ENCODE measurements at regions not wholly inside any gene's neighbourhood (a gene's known extent, or its start where the extent isn't known, plus 50 kb on each side); places are given as distances from the start of the nearest gene placed in this dataset.
A peak's percentile ranks its signal among the peaks of the same experiment; 100 is the strongest.

DNA sequence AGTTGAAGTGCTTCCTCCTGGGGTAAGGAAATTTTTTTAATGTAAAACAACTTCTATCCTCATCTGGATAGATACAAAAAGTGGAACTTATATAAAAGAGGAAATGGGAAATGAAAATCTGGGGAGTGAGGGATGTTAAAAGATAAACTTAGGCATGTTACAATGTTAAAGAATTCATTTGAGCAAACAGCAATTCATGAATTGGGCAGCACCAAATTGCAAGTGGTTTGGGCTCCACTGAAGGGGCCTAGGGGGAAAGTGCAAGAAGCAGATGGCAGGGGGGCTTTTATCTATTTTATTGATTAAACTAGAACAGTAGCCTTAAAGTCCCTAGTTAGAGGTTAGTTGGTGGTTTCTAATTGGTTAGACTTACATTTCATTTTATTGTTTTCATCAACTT is 118.1 kb upstream of the NAP1L1 start:
- no peak overlapping the region for H3K27ac ChIP-seq (ENCODE audit: low read depth, low read length)
- H3K9ac ChIP-seq (ENCODE audit: low read length in 5 of 5) = no peak overlapping the region
- H3K4me1 ChIP-seq (ENCODE audit: control insufficient read depth in 5 of 5, insufficient read depth in 5 of 5, low read length in 5 of 5) = peaks cover 0 to 3% (median 0%) of the 10 kb centered on the region in 5 donors
- peaks cover 0 to 3% (median 0%) of the 10 kb centered on the region in 5 donors for H3K27me3 ChIP-seq (ENCODE audit: control insufficient read depth in 5 of 5, insufficient read depth in 4 of 5, low read length in 5 of 5)
- peaks cover 6 to 28% (median 25%) of the 10 kb centered on the region in 5 donors for H3K9me3 ChIP-seq (ENCODE audit: control insufficient read depth in 5 of 5, low read length in 5 of 5)
- H3K4me3 ChIP-seq (ENCODE audit: low read depth in 1 of 5, low read length in 5 of 5) = no peak overlapping the region
- no peaks in the 10 kb centered on the region for H3K36me3 ChIP-seq (ENCODE audit: control insufficient read depth in 5 of 5, insufficient read depth in 5 of 5, low read length in 5 of 5)

DNA sequence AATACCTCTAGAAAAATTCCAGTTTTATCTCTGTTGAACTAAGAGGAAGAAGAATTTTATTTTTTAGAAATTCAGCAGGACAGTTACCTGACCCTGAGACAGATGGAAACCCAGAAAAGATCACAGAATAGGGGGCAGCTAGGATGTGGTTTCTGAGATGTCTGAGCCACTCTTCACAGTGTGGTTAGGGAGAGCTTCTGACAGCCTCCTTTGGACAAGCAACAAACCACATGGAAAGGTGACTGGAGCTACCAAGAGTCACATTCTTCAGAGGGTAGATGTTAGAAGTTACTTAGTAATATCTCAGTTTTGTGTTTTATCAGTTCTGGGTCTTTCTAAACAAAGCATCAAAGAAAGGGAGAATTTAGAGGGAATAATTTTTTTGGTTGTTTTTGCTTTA is 117.3 kb upstream of the NAP1L1 start:
- H3K4me3 ChIP-seq (ENCODE audit: low read depth in 1 of 5, low read length in 5 of 5) = no peak overlapping the region
- no peaks in the 10 kb centered on the region for H3K36me3 ChIP-seq (ENCODE audit: control insufficient read depth in 5 of 5, insufficient read depth in 5 of 5, low read length in 5 of 5)
- H3K4me1 ChIP-seq (ENCODE audit: control insufficient read depth in 5 of 5, insufficient read depth in 5 of 5, low read length in 5 of 5) = peaks cover 0 to 3% (median 0%) of the 10 kb centered on the region in 5 donors
- H3K9me3 ChIP-seq (ENCODE audit: control insufficient read depth in 5 of 5, low read length in 5 of 5) = peaks cover 6 to 32% (median 25%) of the 10 kb centered on the region in 5 donors
- H3K27me3 ChIP-seq (ENCODE audit: control insufficient read depth in 5 of 5, insufficient read depth in 4 of 5, low read length in 5 of 5) = peaks cover 0 to 2% (median 0%) of the 10 kb centered on the region in 5 donors
- no peak overlapping the region for H3K9ac ChIP-seq (ENCODE audit: low read length in 5 of 5)
- H3K27ac ChIP-seq (ENCODE audit: low read depth, low read length) = no peak overlapping the region

DNA sequence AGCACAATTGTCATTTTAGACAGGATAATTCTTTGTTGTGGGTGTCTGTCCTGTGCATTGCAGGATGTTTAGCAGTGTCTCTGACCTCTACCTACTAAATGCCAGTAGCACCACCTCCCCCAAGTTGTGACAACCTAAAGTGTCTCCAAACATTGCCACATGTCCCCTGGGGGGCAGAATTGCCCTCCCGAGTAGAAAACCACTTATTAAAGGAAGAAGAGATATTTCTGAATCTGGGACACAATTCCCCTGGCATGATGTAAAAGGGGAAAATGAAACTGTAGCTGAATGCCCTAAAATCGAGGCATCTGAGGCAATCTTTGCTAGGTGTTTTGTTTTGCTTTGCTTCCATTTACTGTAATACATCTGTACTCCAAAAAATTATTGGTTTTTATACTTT is 116.8 kb upstream of the NAP1L1 start:
- Histone ChIP-seq H3K27me3 (ENCODE audit: control insufficient read depth in 5 of 5, insufficient read depth in 4 of 5, low read length in 5 of 5) (no peaks in the 10 kb centered on the region), H3K9ac (ENCODE audit: low read length in 5 of 5) (no peak overlapping the region), H3K4me3 (ENCODE audit: low read depth in 1 of 5, low read length in 5 of 5) (no peak overlapping the region), H3K36me3 (ENCODE audit: control insufficient read depth in 5 of 5, insufficient read depth in 5 of 5, low read length in 5 of 5) (no peaks in the 10 kb centered on the region), H3K9me3 (ENCODE audit: control insufficient read depth in 5 of 5, low read length in 5 of 5) (peaks cover 6 to 32% (median 25%) of the 10 kb centered on the region in 5 donors), H3K27ac (ENCODE audit: low read depth, low read length) (no peak overlapping the region), H3K4me1 (ENCODE audit: control insufficient read depth in 5 of 5, insufficient read depth in 5 of 5, low read length in 5 of 5) (peaks cover 0 to 3% (median 0%) of the 10 kb centered on the region in 5 donors)

DNA sequence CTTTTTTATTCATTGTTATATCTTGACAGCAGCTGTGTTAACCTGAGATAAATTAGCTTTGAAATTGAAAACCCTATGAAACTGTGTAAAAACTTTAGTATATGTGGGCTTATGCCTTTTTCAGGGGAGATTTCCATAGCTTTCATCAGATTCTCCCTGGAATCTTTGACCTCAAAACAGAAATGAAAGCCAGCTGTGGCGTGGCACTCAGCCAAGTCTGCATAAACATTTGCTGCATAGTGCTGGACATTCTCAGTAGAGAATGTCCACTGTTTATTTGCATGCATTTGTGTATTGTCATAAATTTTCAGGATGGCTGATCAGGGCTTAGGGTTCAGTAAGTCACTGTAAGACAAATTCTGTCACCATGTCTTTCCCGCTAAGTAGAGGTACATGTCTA is 115.3 kb upstream of the NAP1L1 start:
- H3K27me3 ChIP-seq (ENCODE audit: control insufficient read depth in 5 of 5, insufficient read depth in 4 of 5, low read length in 5 of 5) = no peaks in the 10 kb centered on the region
- H3K9me3 ChIP-seq (ENCODE audit: control insufficient read depth in 5 of 5, low read length in 5 of 5) = peaks cover 6 to 32% (median 25%) of the 10 kb centered on the region in 5 donors
- H3K27ac ChIP-seq (ENCODE audit: low read depth, low read length) = no peak overlapping the region
- no peak overlapping the region for H3K4me3 ChIP-seq (ENCODE audit: low read depth in 1 of 5, low read length in 5 of 5)
- H3K4me1 ChIP-seq (ENCODE audit: control insufficient read depth in 5 of 5, insufficient read depth in 5 of 5, low read length in 5 of 5) = peaks cover 0 to 3% (median 0%) of the 10 kb centered on the region in 5 donors
- H3K36me3 ChIP-seq (ENCODE audit: control insufficient read depth in 5 of 5, insufficient read depth in 5 of 5, low read length in 5 of 5) = no peaks in the 10 kb centered on the region
- H3K9ac ChIP-seq (ENCODE audit: low read length in 5 of 5) = no peak overlapping the region

DNA sequence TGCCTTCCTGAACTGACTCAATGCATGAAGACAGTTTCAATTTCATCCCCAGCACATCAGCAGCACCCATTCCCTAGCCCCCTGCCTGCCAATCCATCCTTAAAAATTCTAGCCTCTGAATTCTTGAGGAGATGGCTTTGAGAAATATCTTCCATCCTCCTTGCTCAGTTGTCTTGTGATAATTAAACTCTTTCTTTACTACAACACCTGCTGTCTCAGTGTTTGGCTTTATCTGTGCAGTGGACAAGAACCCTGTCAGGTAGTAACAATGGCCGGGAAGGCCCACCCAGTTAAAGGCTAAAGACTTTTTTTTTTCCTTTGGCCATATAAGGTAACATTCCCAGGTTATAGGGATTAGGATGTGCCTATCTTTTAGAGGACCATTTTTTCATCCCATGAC is 114.4 kb upstream of the NAP1L1 start:
- Histone ChIP-seq H3K27ac (ENCODE audit: low read depth, low read length) (no peak overlapping the region), H3K4me3 (ENCODE audit: low read depth in 1 of 5, low read length in 5 of 5) (peak overlapping the region in 3 of 5 donors; percentile 18 to 25 (median 24)), H3K4me1 (ENCODE audit: control insufficient read depth in 5 of 5, insufficient read depth in 5 of 5, low read length in 5 of 5) (peaks cover 0 to 3% (median 0%) of the 10 kb centered on the region in 5 donors), H3K9ac (ENCODE audit: low read length in 5 of 5) (no peak overlapping the region), H3K36me3 (ENCODE audit: control insufficient read depth in 5 of 5, insufficient read depth in 5 of 5, low read length in 5 of 5) (no peaks in the 10 kb centered on the region), H3K9me3 (ENCODE audit: control insufficient read depth in 5 of 5, low read length in 5 of 5) (peaks cover 6 to 32% (median 25%) of the 10 kb centered on the region in 5 donors), H3K27me3 (ENCODE audit: control insufficient read depth in 5 of 5, insufficient read depth in 4 of 5, low read length in 5 of 5) (no peaks in the 10 kb centered on the region)

DNA sequence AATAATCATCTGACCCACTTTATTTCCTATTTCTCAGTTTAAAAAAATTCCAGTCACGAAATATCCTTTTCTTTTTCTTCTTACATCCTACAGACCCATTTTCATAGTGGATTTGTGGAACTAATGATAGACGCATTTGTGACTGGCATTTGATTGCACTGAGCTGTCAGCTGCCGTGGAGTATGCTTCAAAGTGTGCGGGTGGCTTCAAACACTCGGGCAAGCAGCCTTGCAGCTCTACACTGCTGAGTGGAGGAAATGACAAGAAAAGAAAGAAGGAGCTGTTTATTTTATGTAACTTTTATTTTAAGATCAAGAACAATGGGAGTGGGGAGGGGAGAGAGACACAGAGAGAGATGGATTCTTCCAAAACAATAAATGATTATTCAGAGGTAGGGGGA is 112.8 kb upstream of the NAP1L1 start:
- Histone ChIP-seq H3K4me1 (ENCODE audit: control insufficient read depth in 5 of 5, insufficient read depth in 5 of 5, low read length in 5 of 5) (peaks cover 0 to 3% (median 0%) of the 10 kb centered on the region in 5 donors), H3K4me3 (ENCODE audit: low read depth in 1 of 5, low read length in 5 of 5) (no peak overlapping the region), H3K27ac (ENCODE audit: low read depth, low read length) (no peak overlapping the region), H3K9me3 (ENCODE audit: control insufficient read depth in 5 of 5, low read length in 5 of 5) (peaks cover 6 to 30% (median 22%) of the 10 kb centered on the region in 5 donors), H3K27me3 (ENCODE audit: control insufficient read depth in 5 of 5, insufficient read depth in 4 of 5, low read length in 5 of 5) (no peaks in the 10 kb centered on the region), H3K36me3 (ENCODE audit: control insufficient read depth in 5 of 5, insufficient read depth in 5 of 5, low read length in 5 of 5) (no peaks in the 10 kb centered on the region), H3K9ac (ENCODE audit: low read length in 5 of 5) (no peak overlapping the region)

DNA sequence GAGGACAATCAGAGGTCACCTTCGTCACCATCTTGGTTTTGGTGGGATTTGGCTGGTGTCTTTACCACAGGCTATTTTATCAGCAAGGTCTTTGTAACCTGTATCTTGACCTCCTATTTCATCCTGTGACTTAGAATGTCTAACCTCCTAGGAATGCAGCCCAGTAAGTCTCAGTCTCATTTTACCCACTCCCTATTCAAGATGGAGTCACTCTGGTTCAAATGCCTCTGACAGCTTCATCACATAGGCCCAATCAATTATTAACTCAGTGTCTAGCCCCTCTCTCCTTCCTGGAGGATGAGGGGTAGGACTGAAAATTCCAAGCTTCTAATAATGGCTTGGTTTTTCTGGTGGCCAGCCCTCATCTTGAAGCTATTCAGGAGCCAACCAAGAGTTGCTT is 111.4 kb upstream of the NAP1L1 start:
- H3K9me3 ChIP-seq (ENCODE audit: control insufficient read depth in 5 of 5, low read length in 5 of 5) = peaks cover 6 to 27% (median 22%) of the 10 kb centered on the region in 5 donors
- no peak overlapping the region for H3K4me3 ChIP-seq (ENCODE audit: low read depth in 1 of 5, low read length in 5 of 5)
- H3K9ac ChIP-seq (ENCODE audit: low read length in 5 of 5) = no peak overlapping the region
- H3K4me1 ChIP-seq (ENCODE audit: control insufficient read depth in 5 of 5, insufficient read depth in 5 of 5, low read length in 5 of 5) = no peaks in the 10 kb centered on the region
- H3K27me3 ChIP-seq (ENCODE audit: control insufficient read depth in 5 of 5, insufficient read depth in 4 of 5, low read length in 5 of 5) = no peaks in the 10 kb centered on the region
- H3K36me3 ChIP-seq (ENCODE audit: control insufficient read depth in 5 of 5, insufficient read depth in 5 of 5, low read length in 5 of 5) = no peaks in the 10 kb centered on the region
- H3K27ac ChIP-seq (ENCODE audit: low read depth, low read length) = no peak overlapping the region

DNA sequence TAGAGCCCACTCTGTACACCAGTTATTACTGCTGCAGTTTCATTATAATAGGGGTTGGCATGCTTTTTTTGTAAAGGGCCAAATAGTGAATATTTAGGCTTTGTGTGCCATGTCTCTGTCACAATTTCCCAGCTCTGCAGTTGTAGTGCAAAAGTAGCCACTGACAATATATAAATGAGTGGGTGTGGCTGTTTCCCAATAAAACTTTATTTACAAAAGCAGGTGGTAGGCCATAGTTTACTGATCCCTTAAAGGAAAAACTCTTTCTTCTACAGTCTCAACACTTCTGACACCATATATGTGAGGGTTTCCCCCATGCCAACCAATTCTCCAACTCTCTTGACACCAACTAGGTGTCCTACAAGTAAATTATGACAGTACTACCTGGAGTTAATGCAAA is 110.2 kb upstream of the NAP1L1 start:
- no peaks in the 10 kb centered on the region for H3K4me1 ChIP-seq (ENCODE audit: control insufficient read depth in 5 of 5, insufficient read depth in 5 of 5, low read length in 5 of 5)
- peaks cover 6 to 18% (median 17%) of the 10 kb centered on the region in 5 donors for H3K9me3 ChIP-seq (ENCODE audit: control insufficient read depth in 5 of 5, low read length in 5 of 5)
- no peak overlapping the region for H3K9ac ChIP-seq (ENCODE audit: low read length in 5 of 5)
- no peak overlapping the region for H3K27ac ChIP-seq (ENCODE audit: low read depth, low read length)
- no peaks in the 10 kb centered on the region for H3K27me3 ChIP-seq (ENCODE audit: control insufficient read depth in 5 of 5, insufficient read depth in 4 of 5, low read length in 5 of 5)
- no peak overlapping the region for H3K4me3 ChIP-seq (ENCODE audit: low read depth in 1 of 5, low read length in 5 of 5)
- H3K36me3 ChIP-seq (ENCODE audit: control insufficient read depth in 5 of 5, insufficient read depth in 5 of 5, low read length in 5 of 5) = no peaks in the 10 kb centered on the region

DNA sequence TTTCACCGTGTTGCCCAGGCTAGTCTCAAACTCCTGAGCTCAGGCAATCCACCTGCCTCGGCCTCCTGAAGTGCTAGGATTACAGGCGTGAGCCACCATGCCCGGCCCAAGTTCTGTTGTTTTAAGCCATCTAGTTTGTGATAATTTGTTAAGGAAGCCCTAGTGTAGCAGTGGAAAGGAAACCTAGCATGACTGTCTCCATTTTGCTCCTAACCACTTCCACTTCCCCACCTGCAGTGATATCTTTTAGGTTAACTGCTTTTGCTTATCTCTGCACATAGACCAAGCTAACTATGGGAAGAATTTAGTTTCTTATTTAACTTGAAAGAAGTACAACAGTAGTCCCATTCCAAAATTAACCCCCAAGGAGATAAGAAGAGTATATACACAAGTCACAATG is 109.5 kb upstream of the NAP1L1 start:
- Histone ChIP-seq H3K4me3 (ENCODE audit: low read depth in 1 of 5, low read length in 5 of 5) (no peak overlapping the region), H3K4me1 (ENCODE audit: control insufficient read depth in 5 of 5, insufficient read depth in 5 of 5, low read length in 5 of 5) (no peaks in the 10 kb centered on the region), H3K27me3 (ENCODE audit: control insufficient read depth in 5 of 5, insufficient read depth in 4 of 5, low read length in 5 of 5) (no peaks in the 10 kb centered on the region), H3K36me3 (ENCODE audit: control insufficient read depth in 5 of 5, insufficient read depth in 5 of 5, low read length in 5 of 5) (no peaks in the 10 kb centered on the region), H3K9ac (ENCODE audit: low read length in 5 of 5) (no peak overlapping the region), H3K27ac (ENCODE audit: low read depth, low read length) (no peak overlapping the region), H3K9me3 (ENCODE audit: control insufficient read depth in 5 of 5, low read length in 5 of 5) (peaks cover 6 to 11% (median 11%) of the 10 kb centered on the region in 5 donors)

DNA sequence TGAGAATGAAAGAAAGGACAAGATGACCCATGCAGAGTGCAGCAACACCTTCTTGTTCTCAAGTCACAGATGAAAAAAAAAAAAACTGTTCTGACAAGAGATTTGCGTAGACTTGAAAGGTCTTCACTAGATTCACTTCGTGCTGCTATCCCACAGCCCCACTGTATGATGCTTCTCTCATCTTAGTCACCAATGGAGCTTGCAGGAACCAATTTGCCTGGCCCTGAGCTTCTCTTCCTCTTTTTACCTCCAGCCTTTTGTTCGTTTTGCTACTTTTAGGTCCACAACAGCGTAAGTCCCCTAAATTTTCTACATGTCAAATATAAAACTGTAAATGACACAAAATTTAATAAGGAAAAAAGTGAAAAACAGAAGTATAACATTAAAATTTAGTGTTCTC is 107.9 kb upstream of the NAP1L1 start:
- no peaks in the 10 kb centered on the region for H3K36me3 ChIP-seq (ENCODE audit: control insufficient read depth in 5 of 5, insufficient read depth in 5 of 5, low read length in 5 of 5)
- no peaks in the 10 kb centered on the region for H3K27me3 ChIP-seq (ENCODE audit: control insufficient read depth in 5 of 5, insufficient read depth in 4 of 5, low read length in 5 of 5)
- H3K4me3 ChIP-seq (ENCODE audit: low read depth in 1 of 5, low read length in 5 of 5) = no peak overlapping the region
- peaks cover 0 to 3% (median 0%) of the 10 kb centered on the region in 5 donors for H3K9me3 ChIP-seq (ENCODE audit: control insufficient read depth in 5 of 5, low read length in 5 of 5)
- H3K27ac ChIP-seq (ENCODE audit: low read depth, low read length) = no peak overlapping the region
- no peak overlapping the region for H3K9ac ChIP-seq (ENCODE audit: low read length in 5 of 5)
- H3K4me1 ChIP-seq (ENCODE audit: control insufficient read depth in 5 of 5, insufficient read depth in 5 of 5, low read length in 5 of 5) = no peaks in the 10 kb centered on the region

DNA sequence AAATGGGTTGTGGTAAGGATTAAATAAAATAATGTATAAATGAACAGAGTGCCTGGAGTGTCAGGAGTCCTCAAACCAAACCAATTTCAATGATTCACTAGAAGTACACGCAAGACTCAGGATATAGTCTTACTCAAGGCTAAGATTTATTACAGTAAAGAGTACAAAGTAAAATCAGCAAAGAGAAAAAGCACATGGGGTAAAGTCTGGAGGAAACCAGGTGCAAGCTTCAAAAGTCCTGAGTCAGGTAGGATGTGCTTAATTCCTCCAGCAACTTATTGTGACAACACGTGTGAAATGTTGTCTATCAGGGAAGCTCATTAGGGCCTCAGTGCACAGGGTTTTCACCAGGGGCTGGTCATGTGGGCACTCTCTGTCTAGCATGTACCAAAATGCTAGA is 105.8 kb upstream of the NAP1L1 start:
- no peak overlapping the region for H3K9ac ChIP-seq (ENCODE audit: low read length in 5 of 5)
- no peaks in the 10 kb centered on the region for H3K27me3 ChIP-seq (ENCODE audit: control insufficient read depth in 5 of 5, insufficient read depth in 4 of 5, low read length in 5 of 5)
- H3K27ac ChIP-seq (ENCODE audit: low read depth, low read length) = no peak overlapping the region
- no peaks in the 10 kb centered on the region for H3K36me3 ChIP-seq (ENCODE audit: control insufficient read depth in 5 of 5, insufficient read depth in 5 of 5, low read length in 5 of 5)
- no peaks in the 10 kb centered on the region for H3K4me1 ChIP-seq (ENCODE audit: control insufficient read depth in 5 of 5, insufficient read depth in 5 of 5, low read length in 5 of 5)
- H3K9me3 ChIP-seq (ENCODE audit: control insufficient read depth in 5 of 5, low read length in 5 of 5) = no peaks in the 10 kb centered on the region
- H3K4me3 ChIP-seq (ENCODE audit: low read depth in 1 of 5, low read length in 5 of 5) = no peak overlapping the region
